A549 (cell line): ENCODE measurements at regions not wholly inside any gene's neighbourhood (a gene's known extent, or its start where the extent isn't known, plus 50 kb on each side); places are given as distances from the start of the nearest gene placed in this dataset.

Experiments used
- ATAC-seq, 2 experiments: fragments of 200-7000 bp in 1 of 2; fragments of >200 bp in 1 of 2; cut with Nextera tagmentation in 1 of 2; cut with Tn5 transposase in 1 of 2; 3 replicates each; pipeline versions ENCODE4 v1.8.0 to v1.9.1; 2018 to 2020; ENCODE audit warnings: mild to moderate bottlenecking in 1 of 2, moderate library complexity in 1 of 2
- CTCF ChIA-PET: fragments of 300-600 bp; sonication (Branson Sonifier 250); formaldehyde crosslinking; extraction: SDS; loops from one replicate; lab custom pipeline; 2021; ENCODE audit warnings: antibody characterized with exemption, inconsistent platforms; lab: Yijun Ruan, JAX
- POLR2A ChIA-PET: fragments of 350-600 bp; formaldehyde crosslinking; extraction: SDS; loops from one replicate; lab custom pipeline; 2021; ENCODE audit warnings: antibody characterized with exemption, inconsistent platforms; lab: Yijun Ruan, JAX
- DNase-seq, 2 experiments: peaks; one replicate each; pipeline versions ENCODE4 v3.0.0 to v3.0.0-alpha.2; 2011 to 2016; ENCODE audit warnings: low read depth in 1 of 2, low spot score in 1 of 2
- FAIRE-seq: peaks from 2 replicates; lab custom pipeline; 2011; peaks lifted over from hg19 to GRCh38; lab: Jason Lieb, UNC
- H3K27ac ChIP-seq, 2 experiments: fragments of >200 bp; sonication (Bioruptor Twin); formaldehyde crosslinking; 3 replicates each; pipeline ENCODE4 v1.5.1; 2016 to 2017
- H3K4me1 ChIP-seq: fragments of >200 bp; sonication (Bioruptor Twin); formaldehyde crosslinking; 3 replicates; pipeline ENCODE4 v1.6.1; 2016
- H3K4me2 ChIP-seq: fragments of >200 bp; sonication (Bioruptor Twin); formaldehyde crosslinking; 3 replicates; pipeline ENCODE4 v1.6.1; 2016
- H3K4me3 ChIP-seq: fragments of >200 bp; sonication (Bioruptor Twin); formaldehyde crosslinking; 3 replicates; pipeline ENCODE4 v1.5.1; 2016
- H3K9me3 ChIP-seq: fragments of >200 bp; sonication (Bioruptor Twin); formaldehyde crosslinking; 3 replicates; pipeline ENCODE4 v1.6.1; 2016
- ATOH8 ChIP-seq: fragments of 250-450 bp; sonication (Bioruptor Pico); IDR thresholded peaks from 2 replicates; pipeline ENCODE4 v1.5.0; 2020; ENCODE audit warnings: low read depth, mild to moderate bottlenecking, moderate library complexity
- CEBPB ChIP-seq, 2 experiments: fragments of >200 bp in 1 of 2; sonication (Bioruptor Twin) in 1 of 2; formaldehyde crosslinking in 1 of 2; IDR thresholded peaks; 2 replicates each; pipeline ENCODE4 v1.6.1; 2012 to 2016
- CHD2 ChIP-seq: fragments of 150-350 bp; IDR thresholded peaks from 2 replicates; pipeline ENCODE4 v1.6.1; 2014; ENCODE audit warnings: low read length; ENCODE audit not compliant: partially characterized antibody
- CHD4 ChIP-seq: fragments of 200-600 bp; sonication (generic); IDR thresholded peaks from 2 replicates; pipeline ENCODE4 v1.6.1; 2016; ENCODE audit warnings: antibody characterized with exemption, mild to moderate bottlenecking, borderline replicate concordance
- EHMT2 ChIP-seq: fragments of 200-600 bp; sonication (generic); IDR thresholded peaks from 2 replicates; pipeline ENCODE4 v1.6.1; 2016; ENCODE audit warnings: antibody characterized with exemption, low read depth, mild to moderate bottlenecking, moderate library complexity
- ESRRA ChIP-seq: fragments of 150-350 bp; IDR thresholded peaks from 2 replicates; pipeline ENCODE4 v1.6.1; 2014; ENCODE audit warnings: mild to moderate bottlenecking, low read length, borderline replicate concordance
- FOSL2 ChIP-seq, 2 experiments: fragments of 450-650 bp in 1 of 2; fragments of >200 bp in 1 of 2; sonication (Bioruptor Twin) in 1 of 2; formaldehyde crosslinking; IDR thresholded peaks; 2 replicates each; pipeline versions ENCODE4 v1.5.0 to v1.6.1; 2016 to 2020; ENCODE audit warnings: mild to moderate bottlenecking in 1 of 2, moderate library complexity in 1 of 2
- HMGXB4 ChIP-seq: fragments of 250-450 bp; sonication (Bioruptor Pico); IDR thresholded peaks from 2 replicates; pipeline ENCODE4 v1.5.0; 2021; ENCODE audit warnings: mild to moderate bottlenecking, moderate library complexity, borderline replicate concordance
- HOXB5 ChIP-seq: fragments of 250-450 bp; sonication (Bioruptor Pico); IDR thresholded peaks from 2 replicates; pipeline ENCODE4 v1.5.0; 2020; ENCODE audit warnings: mild to moderate bottlenecking, moderate library complexity
- KDM5A ChIP-seq: fragments of 200-600 bp; sonication (generic); IDR thresholded peaks from 2 replicates; pipeline ENCODE4 v1.6.1; 2016; ENCODE audit warnings: antibody characterized with exemption, mild to moderate bottlenecking
- NPAS2 ChIP-seq: fragments of 250-450 bp; sonication (Bioruptor Pico); IDR thresholded peaks from 2 replicates; pipeline ENCODE4 v1.8.0; 2022; ENCODE audit warnings: mild to moderate bottlenecking, moderate library complexity, borderline replicate concordance
- RCOR1 ChIP-seq: fragments of 150-350 bp; IDR thresholded peaks from 2 replicates; pipeline ENCODE4 v1.6.1; 2014; ENCODE audit warnings: antibody characterized with exemption, low read length, low read depth
- RFX5 ChIP-seq: fragments of 450-650 bp; IDR thresholded peaks from 2 replicates; pipeline ENCODE4 v1.7.1; 2014; ENCODE audit warnings: antibody characterized with exemption, mild to moderate bottlenecking, moderate library complexity
- RNF2 ChIP-seq: fragments of 200-600 bp; sonication (generic); IDR thresholded peaks from 2 replicates; pipeline ENCODE4 v1.6.1; 2016; ENCODE audit warnings: low read depth, mild to moderate bottlenecking, antibody characterized with exemption, moderate library complexity, borderline replicate concordance
- ZC3H11A ChIP-seq: fragments of 450-650 bp; IDR thresholded peaks from 2 replicates; pipeline ENCODE4 v1.6.1; 2014; ENCODE audit warnings: antibody characterized with exemption, mild to moderate bottlenecking
- ZFP36 ChIP-seq: fragments of 450-650 bp; IDR thresholded peaks from 2 replicates; pipeline ENCODE4 v1.6.1; 2014; ENCODE audit warnings: borderline replicate concordance; ENCODE audit not compliant: partially characterized antibody
- WGBS: methylation state at CpG from one replicate; pipeline ENCODE4 v1.1.6; 2017; ENCODE audit errors: missing lambda C conversion rate; 5-methylcytosine and 5-hydroxymethylcytosine counted together
- TF ChIP-seq, protein P1 (sequence below): fragments of 150-350 bp; IDR thresholded peaks from 2 replicates; pipeline ENCODE4 v1.6.1; 2014; ENCODE audit warnings: low read depth, mild to moderate bottlenecking, low read length
- TF ChIP-seq, protein P2 (sequence below): IDR thresholded peaks from 2 replicates; pipeline ENCODE4 v1.6.1; 2012; ENCODE audit warnings: low read depth, borderline replicate concordance
- TF ChIP-seq, protein P3 (sequence below): fragments of 200-600 bp; sonication (generic); IDR thresholded peaks from 2 replicates; pipeline ENCODE4 v1.6.1; 2016; ENCODE audit warnings: antibody characterized with exemption, mild to moderate bottlenecking, moderate library complexity

DNA sequence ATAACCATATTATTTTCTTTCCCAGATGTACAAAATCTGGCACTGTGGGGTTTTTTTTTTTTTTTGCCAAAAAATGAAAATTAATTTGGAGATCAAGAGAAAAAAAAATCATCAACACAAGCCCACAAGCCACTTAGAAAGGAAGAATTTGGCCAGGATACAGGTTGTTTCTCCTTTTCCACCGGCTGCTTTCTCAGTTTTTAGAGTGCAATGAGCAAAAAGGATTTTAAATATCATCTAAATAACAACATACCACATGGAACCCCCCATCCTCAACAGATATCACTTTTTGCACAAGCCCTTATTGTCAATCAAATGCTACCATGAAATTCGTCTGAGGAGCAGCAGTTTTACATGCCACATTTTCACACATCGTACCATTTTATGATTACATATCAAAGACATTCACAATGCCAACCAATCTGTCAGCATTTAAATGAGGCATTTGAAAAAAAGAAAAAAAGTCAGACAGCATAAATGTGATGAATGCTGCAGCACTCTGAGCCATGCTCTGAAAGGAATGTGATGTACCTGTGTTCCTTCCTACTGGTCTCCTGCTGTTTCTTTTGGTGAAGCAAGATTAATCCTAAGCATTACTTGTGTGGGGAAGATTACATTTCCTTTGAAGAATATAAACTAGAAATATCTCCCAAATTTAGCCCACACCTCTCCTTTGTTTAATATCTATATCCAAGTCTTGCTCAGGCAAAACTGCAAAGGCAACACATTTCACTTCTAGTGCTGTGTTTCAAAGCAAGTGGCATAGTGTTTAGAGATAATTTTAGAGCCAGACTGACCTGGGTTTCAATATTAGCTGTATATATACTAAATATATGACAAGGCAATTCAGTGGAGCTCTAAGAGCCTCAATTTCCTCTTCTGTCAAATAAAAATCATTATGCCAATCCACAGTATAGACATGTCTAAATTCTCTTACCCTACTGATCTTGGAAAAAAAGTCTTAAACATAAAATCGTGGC, 391.3 kb downstream of the CMPK2 start:
- CTCF ChIA-PET = no interaction called here
- no peak for FAIRE-seq
- DNase-seq = no peak
- H3K27ac ChIP-seq = no peak overlapping the region
- 2% methylated on average over 4 of the region's 4 CpGs for WGBS
- no peak overlapping the region for H3K4me3 ChIP-seq
- H3K9me3 ChIP-seq = peaks cover 4% of the 10 kb centered on the region; the same call in 2 of the 3 replicates
- POLR2A ChIA-PET = no interaction called here
- no peak overlapping the region for H3K4me2 ChIP-seq
- ATAC-seq = no peak
- no peaks in the 10 kb centered on the region for H3K4me1 ChIP-seq
- TF ChIP-seq ZFP36 = no peak
- no peak for TF ChIP-seq RNF2
- TF ChIP-seq HOXB5 = no peak
- no peak for TF ChIP-seq FOSL2 (IDR thresholded peaks at IDR 0.05)
- TF ChIP-seq FOSL2 (CRISPR knock-in tag; IDR thresholded peaks at IDR 0.05) = no peak
- TF ChIP-seq NPAS2 (CRISPR knock-in tag) = no peak
- TF ChIP-seq CHD2 = no peak
- no peak for TF ChIP-seq RFX5
- TF ChIP-seq EHMT2 = no peak
- TF ChIP-seq CEBPB (IDR thresholded peaks at IDR 0.05) = no peak
- TF ChIP-seq, protein P1, sequence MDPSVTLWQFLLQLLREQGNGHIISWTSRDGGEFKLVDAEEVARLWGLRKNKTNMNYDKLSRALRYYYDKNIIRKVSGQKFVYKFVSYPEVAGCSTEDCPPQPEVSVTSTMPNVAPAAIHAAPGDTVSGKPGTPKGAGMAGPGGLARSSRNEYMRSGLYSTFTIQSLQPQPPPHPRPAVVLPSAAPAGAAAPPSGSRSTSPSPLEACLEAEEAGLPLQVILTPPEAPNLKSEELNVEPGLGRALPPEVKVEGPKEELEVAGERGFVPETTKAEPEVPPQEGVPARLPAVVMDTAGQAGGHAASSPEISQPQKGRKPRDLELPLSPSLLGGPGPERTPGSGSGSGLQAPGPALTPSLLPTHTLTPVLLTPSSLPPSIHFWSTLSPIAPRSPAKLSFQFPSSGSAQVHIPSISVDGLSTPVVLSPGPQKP = no peak
- TF ChIP-seq, protein P2, sequence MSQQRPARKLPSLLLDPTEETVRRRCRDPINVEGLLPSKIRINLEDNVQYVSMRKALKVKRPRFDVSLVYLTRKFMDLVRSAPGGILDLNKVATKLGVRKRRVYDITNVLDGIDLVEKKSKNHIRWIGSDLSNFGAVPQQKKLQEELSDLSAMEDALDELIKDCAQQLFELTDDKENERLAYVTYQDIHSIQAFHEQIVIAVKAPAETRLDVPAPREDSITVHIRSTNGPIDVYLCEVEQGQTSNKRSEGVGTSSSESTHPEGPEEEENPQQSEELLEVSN = no peak
- no peak for TF ChIP-seq CHD4
- TF ChIP-seq, protein P3, sequence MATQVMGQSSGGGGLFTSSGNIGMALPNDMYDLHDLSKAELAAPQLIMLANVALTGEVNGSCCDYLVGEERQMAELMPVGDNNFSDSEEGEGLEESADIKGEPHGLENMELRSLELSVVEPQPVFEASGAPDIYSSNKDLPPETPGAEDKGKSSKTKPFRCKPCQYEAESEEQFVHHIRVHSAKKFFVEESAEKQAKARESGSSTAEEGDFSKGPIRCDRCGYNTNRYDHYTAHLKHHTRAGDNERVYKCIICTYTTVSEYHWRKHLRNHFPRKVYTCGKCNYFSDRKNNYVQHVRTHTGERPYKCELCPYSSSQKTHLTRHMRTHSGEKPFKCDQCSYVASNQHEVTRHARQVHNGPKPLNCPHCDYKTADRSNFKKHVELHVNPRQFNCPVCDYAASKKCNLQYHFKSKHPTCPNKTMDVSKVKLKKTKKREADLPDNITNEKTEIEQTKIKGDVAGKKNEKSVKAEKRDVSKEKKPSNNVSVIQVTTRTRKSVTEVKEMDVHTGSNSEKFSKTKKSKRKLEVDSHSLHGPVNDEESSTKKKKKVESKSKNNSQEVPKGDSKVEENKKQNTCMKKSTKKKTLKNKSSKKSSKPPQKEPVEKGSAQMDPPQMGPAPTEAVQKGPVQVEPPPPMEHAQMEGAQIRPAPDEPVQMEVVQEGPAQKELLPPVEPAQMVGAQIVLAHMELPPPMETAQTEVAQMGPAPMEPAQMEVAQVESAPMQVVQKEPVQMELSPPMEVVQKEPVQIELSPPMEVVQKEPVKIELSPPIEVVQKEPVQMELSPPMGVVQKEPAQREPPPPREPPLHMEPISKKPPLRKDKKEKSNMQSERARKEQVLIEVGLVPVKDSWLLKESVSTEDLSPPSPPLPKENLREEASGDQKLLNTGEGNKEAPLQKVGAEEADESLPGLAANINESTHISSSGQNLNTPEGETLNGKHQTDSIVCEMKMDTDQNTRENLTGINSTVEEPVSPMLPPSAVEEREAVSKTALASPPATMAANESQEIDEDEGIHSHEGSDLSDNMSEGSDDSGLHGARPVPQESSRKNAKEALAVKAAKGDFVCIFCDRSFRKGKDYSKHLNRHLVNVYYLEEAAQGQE = no peak
- no peak for TF ChIP-seq ATOH8
- TF ChIP-seq HMGXB4 = no peak
- no peak for TF ChIP-seq ESRRA
- no peak for TF ChIP-seq KDM5A
- TF ChIP-seq ZC3H11A = no peak
- TF ChIP-seq RCOR1 = no peak
